ENCODE measurements at regions not wholly inside any gene's neighbourhood (a gene's known extent, or its start where the extent isn't known, plus 50 kb on each side); places are given as distances from the start of the nearest gene placed in this dataset.

GRCh38 chr3:107432646-107433045 lies 55.4 kb downstream of the CCDC54 start:
- no peak for TF ChIP-seq CTCF (IDR thresholded peaks at IDR 0.05; ENCODE audit: insufficient read depth, low read length)
- DNase-seq (ENCODE audit: low read depth) = no peak
- H3K4me3 ChIP-seq (ENCODE audit: low read depth, low read length) = no peak overlapping the region

- H3K4me3 ChIP-seq (ENCODE audit: low read depth, low read length) = no peak overlapping the region
- DNase-seq (ENCODE audit: low read depth) = no peak
- TF ChIP-seq CTCF (IDR thresholded peaks at IDR 0.05; ENCODE audit: insufficient read depth, low read length) = no peak
Measured at GRCh38 chr3:107436029-107436428, 58.8 kb downstream of the CCDC54 start.

GRCh38 chr3:107438671-107439070 lies 61.4 kb downstream of the CCDC54 start:
- no peak for DNase-seq (ENCODE audit: low read depth)
- no peak for TF ChIP-seq CTCF (IDR thresholded peaks at IDR 0.05; ENCODE audit: insufficient read depth, low read length)
- H3K4me3 ChIP-seq (ENCODE audit: low read depth, low read length) = no peak overlapping the region

GRCh38 chr3:107441617-107442016 lies 64.4 kb downstream of the CCDC54 start:
- no peak for TF ChIP-seq CTCF (IDR thresholded peaks at IDR 0.05; ENCODE audit: insufficient read depth, low read length)
- DNase-seq (ENCODE audit: low read depth) = no peak
- H3K4me3 ChIP-seq (ENCODE audit: low read depth, low read length) = no peak overlapping the region

GRCh38 chr3:107443461-107443860 lies 66.2 kb downstream of the CCDC54 start:
- no peak for TF ChIP-seq CTCF (IDR thresholded peaks at IDR 0.05; ENCODE audit: insufficient read depth, low read length)
- H3K4me3 ChIP-seq (ENCODE audit: low read depth, low read length) = no peak overlapping the region
- DNase-seq (ENCODE audit: low read depth) = no peak

- no peak overlapping the region for H3K4me3 ChIP-seq (ENCODE audit: low read depth, low read length)
- TF ChIP-seq CTCF (IDR thresholded peaks at IDR 0.05; ENCODE audit: insufficient read depth, low read length) = no peak
- DNase-seq (ENCODE audit: low read depth) = no peak
Measured at GRCh38 chr3:107446706-107447105, 69.5 kb downstream of the CCDC54 start.

GRCh38 chr3:107450254-107450893 lies 72.4 kb upstream of the BBX start:
- H3K4me3 ChIP-seq (ENCODE audit: low read depth, low read length) = no peak overlapping the region
- DNase-seq (ENCODE audit: low read depth) = no peak
- no peak for TF ChIP-seq CTCF (IDR thresholded peaks at IDR 0.05; ENCODE audit: insufficient read depth, low read length)

Measured in fibroblast of the aortic adventitia (primary cell).